ENCODE measurements at regions not wholly inside any gene's neighbourhood (a gene's known extent, or its start where the extent isn't known, plus 50 kb on each side); places are given as distances from the start of the nearest gene placed in this dataset.
"Not testable (repeated sequence)": the region's sequence is repeated elsewhere in the genome, so short reads cannot be mapped to it uniquely, and the experiment has no call there.

GRCh38 chr3:84680700-84681099 lies 278.1 kb upstream of the CADM2 start:
- no peak for DNase-seq

- no peak for DNase-seq
Observed at GRCh38 chr3:84683493-84683892, 275.3 kb upstream of the CADM2 start.

DNA sequence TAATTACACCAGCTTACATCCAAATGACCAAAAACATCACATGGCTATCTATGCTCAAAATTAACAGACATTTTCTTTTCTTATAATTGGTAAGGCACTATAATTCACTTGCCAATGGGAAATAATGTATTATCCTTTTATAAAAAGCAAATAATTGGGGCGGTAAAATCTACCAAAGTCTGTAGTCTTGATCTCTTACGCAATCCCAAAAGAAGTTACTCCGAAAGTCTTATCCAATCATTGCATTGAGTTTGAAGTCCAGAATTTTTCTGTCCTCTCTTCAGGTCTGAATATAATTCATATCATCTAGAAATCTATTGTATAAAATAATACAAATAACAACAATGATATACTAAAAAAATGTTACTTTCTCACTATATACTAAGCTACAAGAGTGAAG lies 273.3 kb upstream of the CADM2 start:
- no peak for DNase-seq

DNA sequence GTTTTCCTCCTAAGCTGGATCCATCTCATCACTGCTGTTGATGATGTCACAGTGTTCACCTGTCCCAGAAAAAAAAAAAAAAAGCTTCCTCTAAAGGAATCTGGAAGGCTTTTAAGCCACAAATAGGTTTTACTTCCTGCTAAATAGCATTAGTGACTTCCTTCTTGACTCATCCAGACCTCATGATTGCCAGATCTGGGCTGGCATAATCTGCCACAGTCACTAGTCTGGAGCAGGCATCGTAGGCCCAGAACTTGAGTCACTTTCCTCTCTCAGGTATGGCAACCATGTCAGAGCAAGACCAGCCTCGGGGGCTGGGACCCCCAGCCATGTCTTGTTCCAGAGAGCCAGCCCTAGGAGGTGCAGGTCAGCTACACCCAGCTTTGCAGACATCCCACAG lies 266.5 kb upstream of the CADM2 start:
- DNase-seq = no peak

- DNase-seq = not testable (repeated sequence)
Observed at GRCh38 chr3:84710288-84710687, 248.5 kb upstream of the CADM2 start.

DNA sequence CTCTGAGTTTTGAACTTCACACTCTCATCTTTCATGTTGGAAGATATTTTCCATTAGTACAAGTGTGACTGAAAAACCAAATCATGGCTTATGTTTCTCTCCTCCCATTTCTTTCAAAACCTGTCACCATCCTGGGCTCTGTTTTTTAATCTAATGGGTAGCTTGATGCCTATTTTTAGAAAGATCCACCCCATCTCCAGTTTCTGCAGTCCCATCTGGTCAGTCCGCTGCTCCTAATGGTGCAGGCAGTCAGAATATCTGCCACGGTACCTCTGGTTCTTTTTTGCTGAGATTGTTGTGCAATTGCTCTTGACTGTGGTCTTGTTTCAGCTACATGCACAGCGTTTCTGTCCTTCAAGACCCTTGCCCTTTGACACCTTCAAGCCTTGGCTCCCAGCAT lies 240.9 kb upstream of the CADM2 start:
- no peak for DNase-seq

DNA sequence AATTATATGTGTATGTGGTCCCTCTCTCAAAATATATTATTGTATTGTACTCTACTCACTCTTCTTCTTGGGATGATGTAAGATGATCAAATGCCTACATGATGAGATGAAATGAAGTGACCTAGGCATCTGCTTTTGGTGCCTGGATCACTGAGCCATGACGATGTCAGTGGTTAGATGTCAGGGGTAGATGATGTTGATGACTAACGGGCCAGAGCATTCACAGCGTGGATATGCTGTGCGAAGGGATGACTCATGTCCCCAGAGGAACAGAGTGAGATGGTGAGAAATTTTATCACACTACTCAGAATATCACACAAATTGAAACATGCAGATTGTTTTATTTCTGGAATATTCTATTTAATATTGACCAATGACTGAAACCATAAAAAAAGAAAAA lies 233.9 kb upstream of the CADM2 start:
- peak; percentile 55 for DNase-seq

- no peak for DNase-seq
Observed at GRCh38 chr3:84727616-84728015, 231.2 kb upstream of the CADM2 start.

- DNase-seq = not testable (repeated sequence)
Observed at GRCh38 chr3:84734731-84735130, 224.1 kb upstream of the CADM2 start.

- no peak for DNase-seq
Observed at GRCh38 chr3:84738086-84738485, 220.7 kb upstream of the CADM2 start.

DNA sequence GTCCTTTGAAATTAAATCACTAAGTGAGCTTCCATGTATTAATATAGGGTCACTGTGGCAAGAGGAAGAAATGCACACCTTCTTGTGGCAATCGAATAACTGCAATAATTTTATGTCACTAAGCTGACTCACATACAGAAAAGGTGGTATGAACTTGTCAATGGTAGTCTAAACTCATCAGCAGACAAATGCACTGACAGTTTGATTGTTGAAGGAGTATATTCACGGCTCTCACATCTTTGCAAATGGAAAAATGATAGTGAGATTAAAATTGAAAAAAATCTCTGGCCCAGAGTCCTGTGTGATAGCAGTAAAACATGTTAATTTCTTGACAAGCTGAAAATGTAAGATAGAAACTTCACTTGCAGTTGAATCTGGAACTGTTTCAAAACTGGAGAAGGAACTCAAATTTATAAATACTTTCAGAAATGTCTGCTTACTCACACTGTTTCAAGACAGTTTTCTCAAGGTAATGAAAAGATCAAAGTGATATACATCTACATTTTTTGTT lies 215.8 kb upstream of the CADM2 start:
- DNase-seq = no peak

DNA sequence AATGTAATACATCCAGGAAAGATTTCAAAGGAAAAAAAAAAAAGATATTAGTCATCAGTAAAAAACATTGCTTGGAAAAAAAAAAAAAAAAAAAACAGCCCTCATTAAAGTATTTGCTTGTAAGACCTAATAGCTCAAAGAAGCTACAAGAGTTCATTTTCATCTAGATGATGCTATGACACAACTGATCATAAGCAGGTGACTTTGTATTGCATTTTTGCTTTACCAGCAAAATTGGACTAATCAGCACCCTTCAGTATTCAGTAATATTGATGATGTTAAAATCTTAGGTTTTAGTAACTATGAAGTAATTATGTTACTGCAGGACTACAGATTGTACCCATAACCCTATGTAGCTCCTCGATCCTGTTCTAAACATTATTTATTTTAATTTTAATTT lies 214.7 kb upstream of the CADM2 start:
- no peak for DNase-seq

GRCh38 chr3:84755860-84756259 lies 202.9 kb upstream of the CADM2 start:
- DNase-seq = no peak

DNA sequence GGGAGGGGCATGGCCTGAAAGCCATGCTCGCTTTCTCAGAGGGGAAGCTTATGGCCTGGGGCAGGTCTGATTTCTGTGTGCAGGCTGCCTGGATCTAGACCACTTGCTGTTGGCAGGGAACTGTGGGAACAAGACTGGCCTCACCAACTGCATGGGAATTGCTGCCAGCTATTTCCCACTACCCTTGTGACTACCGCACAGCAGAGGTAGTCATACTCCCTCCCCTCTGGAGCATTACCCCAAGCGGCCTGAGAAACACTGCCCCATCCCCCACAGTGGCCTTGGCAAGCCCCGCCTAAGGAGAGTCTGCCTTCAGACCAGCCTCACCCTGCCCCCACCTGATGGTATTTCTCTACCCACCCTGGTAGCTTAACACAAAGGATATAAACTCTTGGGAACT lies 199.4 kb upstream of the CADM2 start:
- DNase-seq = no peak

GRCh38 chr3:84772841-84773240 lies 185.9 kb upstream of the CADM2 start:
- no peak for DNase-seq

DNA sequence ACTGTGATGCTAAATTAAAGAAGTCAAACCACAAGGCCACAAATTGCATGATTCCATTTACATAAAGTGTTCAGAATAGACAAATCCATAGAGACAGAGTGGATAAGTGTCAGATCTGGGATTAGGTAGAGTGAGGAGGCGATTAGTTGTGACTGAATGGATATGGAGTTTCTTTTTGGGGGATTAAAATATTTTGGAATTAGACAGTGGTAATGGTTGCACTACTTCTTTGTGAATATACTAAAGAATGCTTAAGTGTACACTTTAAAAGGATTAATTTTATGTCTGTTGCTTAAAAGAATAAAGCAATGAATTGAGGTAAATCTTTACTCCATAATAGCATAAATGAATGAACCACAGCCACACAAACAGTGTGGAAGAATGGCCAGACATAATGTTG lies 175.5 kb upstream of the CADM2 start:
- DNase-seq = no peak

DNA sequence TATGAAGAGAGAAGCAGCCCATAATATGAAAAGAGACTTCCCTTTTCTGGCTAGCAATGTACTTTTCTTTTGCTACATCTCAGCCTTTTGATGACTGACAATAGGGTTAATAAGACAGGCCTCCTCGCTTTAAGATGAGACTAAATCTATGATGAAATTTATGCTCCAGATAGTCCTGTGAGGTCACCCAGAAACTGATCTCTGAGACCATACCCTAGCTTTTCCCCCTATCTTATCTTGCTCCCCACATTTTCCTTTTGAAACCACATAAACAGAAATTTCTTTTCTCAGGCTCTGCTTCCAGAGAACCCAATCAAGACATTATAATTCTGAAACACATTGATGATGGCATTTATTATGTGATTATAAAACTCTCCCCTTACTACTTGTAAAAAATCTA lies 168.8 kb upstream of the CADM2 start:
- no peak for DNase-seq

- no peak for DNase-seq
Observed at GRCh38 chr3:84806958-84807357, 151.8 kb upstream of the CADM2 start.

GRCh38 chr3:84820126-84820525 lies 138.7 kb upstream of the CADM2 start:
- no peak for DNase-seq

DNA sequence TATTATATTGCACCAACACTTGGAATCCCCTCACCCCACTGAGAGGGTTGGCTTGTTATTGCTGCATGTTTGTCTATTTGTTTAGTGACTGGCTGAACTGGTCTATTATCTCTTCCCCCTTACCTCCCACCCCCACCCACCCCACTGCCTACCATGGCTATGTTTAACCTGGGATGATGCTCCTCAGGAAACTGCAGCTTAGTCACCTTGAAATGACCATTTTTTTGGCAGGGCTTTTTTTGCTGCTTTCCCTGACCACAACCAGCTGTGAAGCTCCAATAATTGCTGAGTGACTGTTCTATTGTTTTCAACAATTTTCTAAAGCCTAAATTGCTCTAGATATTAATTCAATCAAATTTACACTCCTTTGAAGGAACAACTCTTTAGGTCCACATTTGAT lies 137.9 kb upstream of the CADM2 start:
- DNase-seq = no peak

DNA sequence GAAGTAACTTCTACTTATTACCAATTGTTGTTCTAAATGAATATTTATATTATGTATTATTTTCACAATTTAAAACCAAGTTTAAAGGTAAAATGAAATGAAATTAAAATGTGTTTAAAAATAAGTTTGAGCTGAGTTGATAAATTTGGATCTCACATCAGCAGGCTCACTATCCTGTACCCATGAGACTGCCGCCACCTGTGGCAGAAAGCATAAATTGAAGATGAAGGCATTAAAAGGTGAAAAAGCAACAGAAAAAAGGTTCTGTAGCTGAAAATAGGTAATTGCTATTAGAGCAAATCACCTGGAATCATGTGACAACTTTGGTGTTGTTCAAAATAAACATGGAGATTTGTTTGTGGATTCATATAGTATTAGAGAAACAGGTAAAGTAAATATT lies 133.0 kb upstream of the CADM2 start:
- no peak for DNase-seq

DNA sequence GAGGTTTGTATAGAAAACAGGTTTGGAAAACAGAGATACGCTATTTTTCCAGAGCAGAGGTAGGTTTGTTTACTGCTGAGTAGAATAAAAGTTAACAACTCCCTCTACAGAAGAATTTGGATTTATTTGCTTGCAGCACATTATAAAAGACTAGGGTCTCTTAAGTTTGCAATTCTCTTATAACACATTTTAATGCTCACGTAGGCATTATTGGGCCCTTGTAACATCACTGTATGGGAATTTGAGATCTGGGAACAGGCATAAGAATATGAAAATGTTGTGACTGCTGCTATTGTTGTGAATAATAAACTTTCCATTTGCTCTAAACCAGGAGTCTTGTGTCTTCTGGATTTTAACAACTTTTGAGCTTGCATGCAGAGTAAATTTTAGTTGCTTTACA lies 128.3 kb upstream of the CADM2 start:
- no peak for DNase-seq

DNA sequence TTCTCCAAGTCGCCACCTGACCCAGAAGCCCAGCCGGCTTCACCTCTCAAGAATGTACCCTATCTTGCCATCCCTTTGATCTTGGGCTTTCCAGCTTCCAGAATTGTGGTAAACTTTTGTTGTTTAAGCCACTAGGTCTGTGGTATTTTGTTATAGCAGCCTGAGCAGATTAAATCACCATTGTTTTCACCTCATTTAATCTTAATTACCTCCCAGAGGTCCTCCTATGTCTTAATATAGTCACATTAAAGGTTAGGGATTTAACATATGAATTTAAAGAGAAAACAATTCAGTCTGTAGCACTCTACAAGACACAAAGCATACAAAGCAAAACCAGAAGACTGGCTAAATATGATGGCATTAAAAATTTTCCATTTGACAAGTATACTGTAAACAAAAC lies 123.4 kb upstream of the CADM2 start:
- DNase-seq = no peak

- no peak for DNase-seq
Observed at GRCh38 chr3:84836961-84837360, 121.8 kb upstream of the CADM2 start.

- no peak for DNase-seq
Observed at GRCh38 chr3:84877092-84877491, 81.7 kb upstream of the CADM2 start.

GRCh38 chr3:84881288-84881687 lies 77.5 kb upstream of the CADM2 start:
- no peak for DNase-seq
